MM.1S (cell line): ENCODE measurements at regions not wholly inside any gene's neighbourhood (a gene's known extent, or its start where the extent isn't known, plus 50 kb on each side); places are given as distances from the start of the nearest gene placed in this dataset.

ENCODE experiments used
- DNase-seq: peaks from one replicate; pipeline ENCODE4 v3.0.0-alpha.2; 2015
- H2AFZ ChIP-seq: fragments of 300-600 bp; sonication (generic); 2 replicates; pipeline ENCODE4 v1.6.0; 2016; ENCODE audit warnings: antibody characterized with exemption, low read length
- H3F3A ChIP-seq: fragments of 300-600 bp; sonication (generic); 2 replicates; pipeline ENCODE4 v1.6.1; 2016; ENCODE audit warnings: mild to moderate bottlenecking, antibody characterized with exemption, low read length, moderate library complexity, mixed read lengths; ENCODE audit not compliant: insufficient read depth
- H3K27ac ChIP-seq: fragments of 300-600 bp; sonication (generic); 2 replicates; pipeline ENCODE4 v1.5.1; 2016; ENCODE audit warnings: mild to moderate bottlenecking, low read length
- H3K27me3 ChIP-seq: fragments of 300-600 bp; sonication (generic); replicated peaks from 2 replicates; pipeline ENCODE4 v1.6.0; 2016; ENCODE audit warnings: low read length; ENCODE audit not compliant: insufficient read depth
- H3K36me3 ChIP-seq: fragments of 300-600 bp; sonication (generic); replicated peaks from 2 replicates; pipeline ENCODE4 v1.6.1; 2016; ENCODE audit warnings: mild to moderate bottlenecking, low read length, mixed read lengths; ENCODE audit not compliant: insufficient read depth
- H3K4me1 ChIP-seq: fragments of 300-600 bp; sonication (generic); 2 replicates; pipeline ENCODE4 v1.6.1; 2016; ENCODE audit warnings: low read length, mixed read lengths
- H3K4me2 ChIP-seq: fragments of 300-600 bp; sonication (generic); 2 replicates; pipeline ENCODE4 v1.6.0; 2016; ENCODE audit warnings: low read depth, low read length
- H3K4me3 ChIP-seq: fragments of 300-600 bp; sonication (generic); 2 replicates; pipeline ENCODE4 v1.5.1; 2016; ENCODE audit warnings: low read length, mixed read lengths
- H3K79me2 ChIP-seq: fragments of 300-600 bp; sonication (generic); 2 replicates; pipeline ENCODE4 v1.6.1; 2016; ENCODE audit warnings: mixed run types, low read length, mixed read lengths
- H3K9ac ChIP-seq: fragments of 300-600 bp; sonication (generic); 2 replicates; pipeline ENCODE4 v1.6.1; 2016; ENCODE audit warnings: low read length, mixed read lengths
- H3K9me2 ChIP-seq: fragments of 300-600 bp; sonication (generic); replicated peaks from 2 replicates; pipeline ENCODE4 v1.6.1; 2016; ENCODE audit warnings: mild to moderate bottlenecking, low read length, mixed read lengths; ENCODE audit not compliant: insufficient read depth
- H3K9me3 ChIP-seq: fragments of 300-600 bp; sonication (generic); replicated peaks from 2 replicates; pipeline ENCODE4 v1.6.1; 2016; ENCODE audit warnings: mild to moderate bottlenecking, low read length, mixed read lengths; ENCODE audit not compliant: insufficient read depth
- H4K20me1 ChIP-seq: fragments of 300-600 bp; sonication (generic); 2 replicates; pipeline ENCODE4 v1.6.1; 2016; ENCODE audit warnings: mild to moderate bottlenecking, low read length, moderate library complexity, mixed read lengths; ENCODE audit not compliant: insufficient read depth
- EZH2 ChIP-seq: fragments of 300-600 bp; sonication (generic); optimal IDR thresholded peaks from 2 replicates; pipeline ENCODE3; 2017; ENCODE audit warnings: low read depth, mild to moderate bottlenecking, antibody characterized with exemption, low read length, mixed read lengths
- EZH2phosphoT487 ChIP-seq: fragments of 300-600 bp; sonication (generic); IDR thresholded peaks from 2 replicates; pipeline ENCODE4 v1.6.1; 2018; ENCODE audit warnings: antibody characterized with exemption, low read length
- TF ChIP-seq, protein P1 (sequence below): fragments of 300-600 bp; sonication (generic); IDR thresholded peaks from 2 replicates; pipeline ENCODE4 v1.5.1; 2016; ENCODE audit warnings: antibody characterized with exemption, low read length, mixed read lengths

DNA sequence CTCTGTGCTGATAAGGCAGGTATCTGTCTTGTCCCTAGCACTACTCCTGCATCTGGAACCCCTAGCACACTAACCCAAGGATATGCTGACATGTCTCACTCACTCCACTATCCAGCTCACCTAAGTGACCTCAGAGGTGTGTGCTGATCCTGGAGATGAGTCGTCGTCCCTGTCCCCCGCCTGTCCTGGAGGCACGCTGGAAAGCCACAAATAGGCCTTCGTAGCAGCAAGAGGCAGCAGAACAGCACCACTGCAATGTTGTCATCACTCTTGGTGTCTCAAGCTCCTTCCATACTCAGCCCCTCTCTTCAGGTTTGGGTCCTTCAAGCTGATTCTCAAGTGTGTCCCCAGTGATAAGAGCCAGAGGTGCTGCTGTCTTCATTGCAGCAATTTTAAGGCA is 73.0 kb upstream of the ITGA6 start:
- H3K4me3 ChIP-seq = no peak overlapping the region
- TF ChIP-seq, protein P1, sequence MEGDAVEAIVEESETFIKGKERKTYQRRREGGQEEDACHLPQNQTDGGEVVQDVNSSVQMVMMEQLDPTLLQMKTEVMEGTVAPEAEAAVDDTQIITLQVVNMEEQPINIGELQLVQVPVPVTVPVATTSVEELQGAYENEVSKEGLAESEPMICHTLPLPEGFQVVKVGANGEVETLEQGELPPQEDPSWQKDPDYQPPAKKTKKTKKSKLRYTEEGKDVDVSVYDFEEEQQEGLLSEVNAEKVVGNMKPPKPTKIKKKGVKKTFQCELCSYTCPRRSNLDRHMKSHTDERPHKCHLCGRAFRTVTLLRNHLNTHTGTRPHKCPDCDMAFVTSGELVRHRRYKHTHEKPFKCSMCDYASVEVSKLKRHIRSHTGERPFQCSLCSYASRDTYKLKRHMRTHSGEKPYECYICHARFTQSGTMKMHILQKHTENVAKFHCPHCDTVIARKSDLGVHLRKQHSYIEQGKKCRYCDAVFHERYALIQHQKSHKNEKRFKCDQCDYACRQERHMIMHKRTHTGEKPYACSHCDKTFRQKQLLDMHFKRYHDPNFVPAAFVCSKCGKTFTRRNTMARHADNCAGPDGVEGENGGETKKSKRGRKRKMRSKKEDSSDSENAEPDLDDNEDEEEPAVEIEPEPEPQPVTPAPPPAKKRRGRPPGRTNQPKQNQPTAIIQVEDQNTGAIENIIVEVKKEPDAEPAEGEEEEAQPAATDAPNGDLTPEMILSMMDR = no peak
- no peak for TF ChIP-seq EZH2phosphoT487
- no peak for TF ChIP-seq EZH2
- no peak overlapping the region for H3K9ac ChIP-seq
- H3K36me3 ChIP-seq = no peaks in the 10 kb centered on the region
- no peaks in the 10 kb centered on the region for H3K4me1 ChIP-seq
- no peak overlapping the region for H3K27ac ChIP-seq
- H3K9me2 ChIP-seq = no peaks in the 10 kb centered on the region
- no peak overlapping the region for H2AFZ ChIP-seq
- no peaks in the 10 kb centered on the region for H4K20me1 ChIP-seq
- no peaks in the 10 kb centered on the region for H3K27me3 ChIP-seq
- H3K79me2 ChIP-seq = no peaks in the 10 kb centered on the region
- H3K9me3 ChIP-seq = no peaks in the 10 kb centered on the region
- H3K4me2 ChIP-seq = no peak overlapping the region
- H3F3A ChIP-seq = no peaks in the 10 kb centered on the region
- DNase-seq = no peak

DNA sequence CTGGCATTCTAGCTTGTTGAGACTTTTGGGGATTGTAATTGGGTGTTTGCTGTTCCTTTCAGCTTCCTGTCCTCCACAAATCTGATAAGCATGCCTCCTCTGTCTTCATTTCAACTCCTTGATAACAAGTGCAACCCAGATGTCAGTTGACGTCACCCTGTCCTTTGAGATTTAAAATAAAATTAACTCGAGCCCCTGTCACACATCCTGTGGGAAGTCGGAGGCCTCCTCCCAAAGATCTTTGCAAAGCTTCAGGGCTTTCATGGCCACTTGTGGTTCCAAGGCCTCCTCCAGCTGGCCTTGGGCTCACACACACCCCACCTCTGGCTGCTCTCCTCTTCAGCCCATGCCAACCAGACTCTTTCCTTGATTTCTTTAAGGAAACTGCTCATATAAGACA is 69.9 kb upstream of the ITGA6 start:
- Histone ChIP-seq H3K27ac (no peak overlapping the region), H3K4me2 (no peak overlapping the region), H2AFZ (no peak overlapping the region), H3K79me2 (no peaks in the 10 kb centered on the region), H3K36me3 (no peaks in the 10 kb centered on the region), H3K9ac (no peak overlapping the region), H4K20me1 (no peaks in the 10 kb centered on the region), H3K27me3 (no peaks in the 10 kb centered on the region), H3F3A (no peaks in the 10 kb centered on the region), H3K4me3 (no peak overlapping the region), H3K9me2 (no peaks in the 10 kb centered on the region), H3K4me1 (no peaks in the 10 kb centered on the region), H3K9me3 (no peaks in the 10 kb centered on the region)
- no peak for TF ChIP-seq EZH2phosphoT487
- DNase-seq = no peak

DNA sequence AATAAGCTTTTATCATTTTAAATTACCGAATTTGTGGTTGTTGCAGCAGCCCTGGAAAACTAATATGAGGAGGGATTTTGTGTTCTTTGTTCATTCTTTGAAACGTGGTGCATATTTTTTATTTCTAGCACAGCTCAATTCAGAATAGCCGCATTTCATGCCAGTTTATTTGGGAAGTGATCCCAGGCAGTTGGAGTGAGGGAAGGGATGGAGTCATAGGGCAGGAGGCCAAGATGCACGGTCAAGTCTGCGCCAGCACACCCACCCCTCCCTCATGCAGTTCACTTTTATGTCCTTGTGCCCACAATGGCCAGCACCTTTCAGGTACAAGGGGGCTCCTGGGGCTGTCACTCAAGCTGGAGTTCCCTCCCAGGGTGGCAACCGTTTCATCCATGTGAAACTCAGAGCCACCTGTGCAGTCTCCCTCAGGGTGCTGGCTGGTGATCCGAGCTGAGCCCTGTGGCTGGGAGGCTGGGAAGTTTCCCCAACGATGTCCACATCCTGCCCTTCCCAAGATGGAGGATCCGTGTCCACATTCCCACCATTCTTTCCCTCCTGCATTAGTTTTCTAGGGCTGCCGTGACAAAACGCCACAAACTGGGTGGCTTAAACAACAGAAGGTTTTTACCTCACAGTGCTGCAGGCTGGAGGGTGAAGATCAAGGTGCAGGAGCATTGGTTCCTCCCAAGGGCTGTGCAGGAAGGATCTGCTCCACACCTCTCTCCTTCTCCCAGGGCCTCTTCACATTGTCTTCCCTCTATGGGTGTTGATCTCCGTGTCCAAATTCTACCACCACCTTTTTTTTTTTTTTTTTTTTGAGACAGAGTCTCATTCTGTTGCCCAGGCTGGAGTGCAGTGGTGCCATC is 68.5 kb upstream of the ITGA6 start:
- Histone ChIP-seq H3K36me3 (no peaks in the 10 kb centered on the region), H3F3A (no peaks in the 10 kb centered on the region), H3K4me3 (no peak overlapping the region), H3K27ac (no peak overlapping the region), H3K79me2 (no peaks in the 10 kb centered on the region), H2AFZ (no peak overlapping the region), H4K20me1 (no peaks in the 10 kb centered on the region), H3K27me3 (no peaks in the 10 kb centered on the region), H3K4me1 (no peaks in the 10 kb centered on the region), H3K9ac (no peak overlapping the region), H3K4me2 (no peak overlapping the region), H3K9me3 (no peaks in the 10 kb centered on the region), H3K9me2 (no peaks in the 10 kb centered on the region)
- TF ChIP-seq, protein P1 = no peak
- TF ChIP-seq EZH2phosphoT487 (no peak), EZH2 (no peak)
- no peak for DNase-seq

DNA sequence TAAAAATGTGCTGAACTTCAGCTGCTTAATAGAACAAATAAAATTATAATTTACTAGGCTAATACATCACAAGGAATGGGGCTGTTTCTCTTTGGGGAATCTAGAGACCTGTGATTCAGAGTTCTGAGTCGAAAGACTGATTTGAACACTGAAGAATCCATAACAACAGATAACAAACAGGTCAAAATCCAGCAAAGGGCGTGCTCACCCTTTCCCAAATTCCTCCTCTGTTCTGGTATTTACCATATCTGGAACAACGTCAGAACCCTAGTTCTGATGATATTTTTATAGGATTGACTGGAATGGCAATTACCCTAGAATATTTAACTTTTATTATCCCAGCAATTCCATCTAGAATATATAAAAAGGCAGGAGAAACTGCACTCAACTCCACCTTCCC is 66.0 kb upstream of the ITGA6 start:
- H3K27ac ChIP-seq = no peak overlapping the region
- no peak overlapping the region for H3K9ac ChIP-seq
- no peak overlapping the region for H3K4me2 ChIP-seq

More for the DNA sequence above, 66.0 kb upstream of the ITGA6 start:
- no peak for DNase-seq
- no peaks in the 10 kb centered on the region for H3K9me2 ChIP-seq
- no peak overlapping the region for H3K4me3 ChIP-seq
- H3K9me3 ChIP-seq = no peaks in the 10 kb centered on the region
- no peak overlapping the region for H2AFZ ChIP-seq
- no peaks in the 10 kb centered on the region for H4K20me1 ChIP-seq
- no peaks in the 10 kb centered on the region for H3K79me2 ChIP-seq
- no peaks in the 10 kb centered on the region for H3K27me3 ChIP-seq
- TF ChIP-seq EZH2 (no peak), EZH2phosphoT487 (no peak)
- TF ChIP-seq, protein P1 = no peak
- no peaks in the 10 kb centered on the region for H3K36me3 ChIP-seq
- no peaks in the 10 kb centered on the region for H3F3A ChIP-seq
- no peaks in the 10 kb centered on the region for H3K4me1 ChIP-seq
